CD4-positive, alpha-beta T cell treated with Interleukin-1 beta for 1 hour (primary cell): ENCODE measurements at regions not wholly inside any gene's neighbourhood (a gene's known extent, or its start where the extent isn't known, plus 50 kb on each side); places are given as distances from the start of the nearest gene placed in this dataset.

Experiments used
- DNase-seq, 2 donors: peaks; one replicate each; pipeline ENCODE4 v3.0.0-alpha.2; 2020 to 2022

DNA sequence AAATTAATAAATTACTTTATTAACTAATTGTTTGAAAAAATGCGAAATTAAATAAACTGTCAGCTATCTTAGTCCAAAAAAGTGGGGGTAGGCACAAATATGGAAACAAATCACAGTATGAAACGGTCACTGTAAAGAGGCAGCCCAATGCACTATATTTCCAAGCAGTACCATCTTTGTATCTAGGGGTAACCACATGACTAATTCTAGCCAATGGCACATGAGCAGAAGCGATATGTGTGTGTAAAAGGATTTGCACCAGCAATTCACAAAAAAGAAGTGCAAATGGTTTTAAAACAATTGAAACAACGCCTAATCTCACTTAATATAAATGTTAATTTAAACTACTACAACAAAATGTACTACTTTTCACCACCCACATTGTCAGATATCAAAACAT, 129.5 kb upstream of the PRNP start:
- DNase-seq, result no peak

DNA sequence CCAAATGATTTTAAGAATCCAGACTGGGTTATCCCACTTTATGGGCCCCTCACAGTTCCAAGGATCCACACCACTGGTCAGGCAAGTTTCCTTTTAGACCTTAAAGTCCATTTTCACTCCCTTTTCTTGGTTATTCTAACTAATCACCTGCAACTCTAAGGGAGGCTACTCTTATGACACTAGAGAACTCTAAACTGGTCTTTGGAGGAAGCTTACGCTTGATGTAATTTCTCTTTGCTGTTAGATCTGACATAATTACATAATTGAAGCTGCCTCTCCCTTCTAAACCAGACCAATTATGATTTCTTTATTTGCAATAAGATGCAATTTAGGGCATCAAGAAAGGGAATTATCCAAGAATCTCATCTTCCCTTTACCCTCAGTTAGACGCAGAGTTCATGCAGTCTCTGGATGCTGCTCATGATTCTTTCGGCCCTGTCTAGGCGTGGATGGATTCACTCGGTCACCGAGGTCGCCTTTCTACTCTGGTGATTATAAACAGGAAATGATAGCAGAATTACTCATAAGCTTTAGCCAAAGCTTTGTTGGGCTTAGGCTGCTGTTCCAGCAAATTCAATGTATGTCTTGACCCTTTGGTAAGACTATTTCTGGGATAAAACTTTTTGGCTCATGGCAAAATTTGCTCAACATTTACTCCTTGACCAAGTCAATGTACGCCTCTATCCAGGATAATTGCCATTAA, 130.9 kb upstream of the PRNP start:
- DNase-seq, result no peak

DNA sequence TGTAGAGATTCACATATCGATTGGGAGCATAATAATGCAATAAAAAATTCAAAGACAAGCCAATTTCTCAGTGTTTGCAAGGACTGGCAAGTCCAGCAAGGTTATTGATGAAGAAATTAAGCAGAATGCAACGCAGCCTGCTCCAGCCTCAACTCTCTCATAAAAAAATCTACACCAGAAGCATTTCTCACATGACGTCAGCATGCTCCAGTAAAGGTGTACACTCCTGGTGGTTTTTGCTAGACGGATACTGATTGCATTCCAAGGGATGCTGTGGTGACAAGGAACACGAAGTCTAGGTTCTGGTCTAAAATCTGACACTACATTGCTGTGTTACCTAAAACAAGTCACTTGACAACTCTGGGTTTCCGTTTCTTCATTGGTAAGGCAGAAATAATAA, 131.9 kb upstream of the PRNP start:
- no peak for DNase-seq

DNA sequence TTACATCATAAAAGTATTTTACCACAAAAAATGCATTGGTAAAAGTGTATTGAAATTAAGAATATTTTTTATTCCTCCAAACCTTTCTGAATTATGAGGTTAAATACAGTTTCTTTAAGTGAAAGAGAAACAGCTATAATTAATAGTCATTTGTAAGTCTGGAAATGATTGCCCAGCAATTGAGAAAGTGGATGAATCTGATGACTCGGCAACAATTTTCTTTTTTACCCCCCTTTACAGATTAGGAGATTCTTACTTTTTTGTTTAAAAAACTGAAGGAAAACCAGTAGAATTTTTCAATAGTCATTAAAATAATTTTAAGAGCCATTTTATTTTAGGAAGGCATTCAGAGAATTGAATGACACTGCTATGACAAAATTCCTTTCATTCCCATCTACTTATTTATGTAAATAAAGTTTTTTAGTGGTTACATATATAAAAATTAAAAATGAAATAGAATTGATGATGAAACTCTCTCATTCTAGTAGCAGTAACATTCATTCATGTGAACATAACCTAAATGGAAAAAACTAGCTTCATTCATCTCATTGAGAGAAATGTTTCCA, 134.1 kb upstream of the PRNP start:
- no peak for DNase-seq

DNA sequence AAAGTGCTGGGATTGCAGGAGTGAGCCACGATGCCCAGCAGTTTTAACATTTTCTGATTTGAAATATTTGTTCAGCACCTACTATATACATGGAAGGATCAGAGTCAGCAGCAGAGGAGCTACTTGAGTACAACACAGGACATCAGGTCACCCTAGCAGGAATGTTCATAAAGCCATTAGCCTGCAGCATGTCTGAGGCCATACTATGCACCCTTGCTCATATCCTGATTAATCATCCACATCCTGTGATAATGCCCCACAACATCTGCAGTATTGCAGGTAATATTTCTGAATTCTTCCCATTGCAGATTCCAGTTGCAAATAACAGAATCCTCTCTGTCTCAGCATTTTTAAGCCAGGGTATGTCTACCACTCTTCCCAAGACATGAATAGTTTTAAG, 135.5 kb upstream of the PRNP start:
- no peak for DNase-seq

DNA sequence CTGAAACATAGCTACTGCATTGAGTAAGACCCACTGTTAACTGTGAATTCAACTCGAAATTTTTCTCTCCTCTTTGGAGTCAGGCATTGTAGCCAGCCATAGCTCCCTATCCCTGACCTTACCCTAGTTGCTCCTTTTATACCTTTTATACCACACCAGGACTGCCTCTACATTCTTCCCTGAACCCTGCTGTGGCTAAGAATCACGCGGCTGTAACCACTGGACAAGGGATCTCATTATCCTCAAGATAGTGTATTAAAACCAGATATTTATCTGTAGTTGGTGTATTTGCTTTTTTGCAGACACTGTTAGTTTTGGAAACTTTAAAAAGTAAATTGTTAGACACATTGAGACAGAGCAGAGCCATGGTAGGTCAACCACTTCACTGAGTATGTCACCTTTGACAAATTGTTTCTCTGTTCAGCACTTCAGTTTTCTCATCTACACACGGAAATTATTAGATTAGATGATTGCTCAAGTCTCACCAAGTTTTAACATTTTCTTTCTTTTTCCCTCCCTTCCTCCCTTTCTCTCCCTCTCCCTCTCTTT, 136.5 kb upstream of the PRNP start:
- DNase-seq, result no peak

DNA sequence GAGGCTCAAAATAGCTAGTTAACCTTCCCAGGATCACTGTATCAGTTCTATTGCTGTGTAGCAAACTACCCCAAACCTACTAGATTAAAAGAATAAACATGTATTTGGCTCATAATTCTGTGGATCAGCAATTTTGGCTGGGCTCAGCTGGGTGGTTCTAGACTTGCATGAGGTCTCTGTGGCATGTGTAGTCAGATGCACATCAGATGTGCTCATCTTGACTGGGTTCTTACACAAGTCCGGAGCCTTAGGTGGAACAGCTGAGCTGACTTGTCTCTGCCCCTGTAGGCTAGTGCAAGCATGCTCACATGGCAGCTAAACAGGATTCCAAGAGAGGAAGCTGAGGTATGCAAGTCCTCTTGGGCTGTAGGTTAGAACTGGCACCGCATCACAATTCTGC, 137.7 kb upstream of the PRNP start:
- no peak for DNase-seq

DNA sequence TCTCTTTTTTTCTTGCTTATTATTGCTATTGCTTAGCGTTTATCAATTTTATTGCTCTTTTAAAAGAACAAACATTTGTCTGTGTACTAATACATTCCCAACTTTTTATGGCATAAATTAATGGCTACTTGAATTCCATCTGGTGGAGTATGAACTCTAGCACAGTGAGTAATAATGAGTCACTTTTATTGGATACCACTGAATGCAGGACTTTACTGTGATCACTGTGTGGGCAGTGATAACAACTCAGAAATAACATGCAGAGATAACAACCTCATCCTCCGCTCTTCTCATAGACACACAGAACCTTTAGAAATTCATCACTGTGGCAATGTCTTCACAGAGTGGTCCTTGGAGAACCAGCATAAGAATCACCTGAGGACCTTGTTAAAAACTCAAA, 139.5 kb upstream of the PRNP start:
- no peak for DNase-seq

DNA sequence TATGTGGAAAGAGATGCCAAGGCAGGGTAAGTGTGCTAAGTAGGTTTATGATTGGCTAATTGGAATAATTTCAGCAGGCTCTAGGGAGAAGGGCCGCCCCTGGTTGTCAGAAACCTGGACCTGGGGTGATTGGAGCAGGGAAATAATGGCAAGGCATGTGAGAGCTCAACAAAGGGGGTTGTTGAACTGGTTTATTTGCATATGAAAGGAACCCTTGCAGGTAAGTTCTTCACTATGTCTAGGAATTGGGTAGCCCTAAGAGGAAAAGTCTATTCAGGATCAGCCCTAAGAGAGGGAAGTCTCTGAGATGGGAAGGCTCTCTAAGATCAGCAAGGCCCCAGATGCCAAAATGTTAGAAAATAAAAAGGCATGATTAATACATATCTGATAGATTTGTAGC, 139.9 kb upstream of the PRNP start:
- no peak for DNase-seq

DNA sequence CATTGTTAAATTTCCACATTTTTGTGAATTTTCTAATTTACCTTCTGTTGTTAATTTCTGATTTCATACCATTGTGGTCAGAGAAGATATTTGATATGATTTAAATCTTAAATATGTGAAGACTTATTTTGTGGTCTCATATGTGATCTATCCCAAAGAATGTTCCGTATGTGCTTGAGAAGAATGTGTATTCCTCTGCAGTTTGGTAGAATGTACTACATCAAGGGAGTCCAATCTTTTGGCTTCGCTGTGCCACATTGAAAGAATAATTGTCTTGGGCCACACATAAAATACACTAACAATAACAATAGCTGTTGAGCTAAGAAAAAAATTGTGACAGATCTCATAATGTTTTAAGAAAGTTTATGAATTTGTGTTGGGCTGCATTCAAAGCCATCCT, 140.7 kb upstream of the PRNP start:
- no peak for DNase-seq

DNA sequence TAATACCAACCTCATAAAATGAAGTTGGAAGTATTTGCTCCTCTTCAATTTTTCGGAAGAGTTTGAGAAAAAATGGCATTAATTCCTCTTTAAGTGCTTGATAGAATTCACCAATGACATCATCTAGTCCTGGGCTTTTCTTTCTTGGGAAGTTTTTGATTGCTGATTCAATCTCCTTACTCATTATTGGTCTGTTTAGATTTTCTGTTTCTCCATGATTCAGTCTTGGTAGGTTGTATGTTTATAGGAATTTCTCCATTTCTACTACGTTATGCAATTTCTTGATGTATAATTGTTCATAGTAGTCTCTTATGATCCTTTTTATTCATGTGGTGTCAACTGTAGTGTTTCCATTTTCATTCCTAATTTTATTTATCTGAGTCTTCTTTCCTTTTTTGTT, 141.5 kb upstream of the PRNP start:
- DNase-seq, result no peak

DNA sequence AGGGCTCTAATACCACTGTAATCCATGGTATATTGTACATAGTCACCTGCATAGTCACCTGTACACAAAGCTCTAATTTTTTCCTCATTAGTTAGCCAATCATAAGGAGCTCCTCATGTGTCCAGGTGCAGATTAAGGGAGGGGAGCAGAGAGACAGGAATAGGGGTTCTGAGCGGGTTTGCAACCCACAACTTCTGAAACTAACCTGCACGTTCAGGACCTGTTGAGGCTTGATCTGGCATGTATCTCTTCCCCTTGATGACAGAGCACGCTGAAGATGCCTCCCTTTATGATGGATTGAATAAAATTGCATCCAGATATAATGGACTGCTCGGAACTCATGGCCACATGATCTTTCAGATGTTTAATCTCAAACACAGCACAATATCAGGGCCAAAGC, 144.0 kb upstream of the PRNP start:
- DNase-seq, result no peak

DNA sequence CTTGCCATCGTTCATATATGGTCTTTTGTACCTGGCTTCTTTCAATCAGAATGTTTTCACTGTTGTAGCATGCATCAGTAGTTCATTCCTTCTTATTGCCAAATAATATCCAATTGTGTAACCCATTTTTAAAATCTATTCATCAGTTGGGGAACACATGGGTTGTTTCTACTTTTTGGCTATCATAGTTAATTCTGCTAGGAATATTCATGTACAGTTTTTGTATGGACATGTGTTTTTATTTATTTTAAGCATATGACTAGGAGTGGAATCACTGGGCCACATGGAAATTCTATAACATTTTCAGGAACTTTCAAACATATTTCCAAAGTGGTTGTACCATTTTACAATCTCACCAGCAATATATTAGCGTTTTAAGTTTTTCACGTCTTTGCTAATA, 151.9 kb upstream of the PRNP start:
- no peak for DNase-seq

DNA sequence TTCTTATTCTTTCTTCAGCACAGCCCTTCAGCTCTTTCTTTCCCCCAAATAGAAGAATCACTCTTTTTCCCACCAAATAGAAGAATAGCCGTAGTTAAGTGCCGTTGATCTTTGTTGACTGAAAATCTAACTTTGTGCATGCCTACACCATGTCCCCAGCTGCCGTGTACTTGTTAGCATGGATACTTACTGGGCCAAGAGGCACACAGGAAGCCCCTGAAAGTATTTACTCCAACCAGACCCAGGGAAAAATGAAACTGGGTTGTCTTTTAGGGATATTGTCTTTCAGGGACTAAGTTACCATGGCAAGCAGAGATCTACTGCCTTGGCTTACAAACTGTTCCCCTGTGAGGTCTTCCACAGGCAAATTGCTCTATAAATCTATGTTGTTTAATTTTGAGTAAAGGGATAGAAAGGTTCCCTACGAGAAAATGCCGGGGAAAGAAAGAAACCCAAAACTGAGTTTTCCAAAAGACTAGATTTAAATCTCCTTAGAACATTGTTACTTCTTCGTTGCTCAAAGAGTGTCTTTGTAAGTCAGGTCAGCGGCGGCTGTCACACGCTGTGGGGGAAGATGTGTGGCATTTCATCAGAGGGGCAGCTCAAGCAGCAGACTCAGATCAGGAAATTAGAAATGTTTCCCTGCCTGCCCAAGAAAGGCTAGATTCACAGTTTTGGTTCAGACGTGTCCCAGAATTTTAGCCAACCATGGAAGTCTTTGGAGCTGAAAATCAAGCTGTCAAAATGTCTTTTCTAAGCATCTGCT, 152.7 kb upstream of the PRNP start:
- DNase-seq, result no peak

DNA sequence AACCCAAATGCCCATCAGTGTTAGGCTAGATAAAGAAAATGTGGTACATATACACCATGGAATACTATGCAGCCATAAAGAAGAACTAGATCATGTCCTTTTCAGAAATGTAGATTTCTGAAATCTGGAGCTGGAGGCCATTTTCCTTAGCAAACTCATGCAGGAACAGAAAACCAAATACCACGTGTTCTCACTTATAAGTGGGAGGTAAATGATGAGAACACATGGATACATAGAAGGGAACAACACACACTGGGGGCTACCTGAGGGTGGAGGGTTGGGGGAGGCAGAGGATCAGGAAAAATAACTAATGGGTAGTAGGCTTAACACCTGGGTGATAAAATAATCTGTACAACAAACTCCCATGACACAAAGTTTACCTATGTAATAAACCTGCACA, 153.5 kb upstream of the PRNP start:
- no peak for DNase-seq

DNA sequence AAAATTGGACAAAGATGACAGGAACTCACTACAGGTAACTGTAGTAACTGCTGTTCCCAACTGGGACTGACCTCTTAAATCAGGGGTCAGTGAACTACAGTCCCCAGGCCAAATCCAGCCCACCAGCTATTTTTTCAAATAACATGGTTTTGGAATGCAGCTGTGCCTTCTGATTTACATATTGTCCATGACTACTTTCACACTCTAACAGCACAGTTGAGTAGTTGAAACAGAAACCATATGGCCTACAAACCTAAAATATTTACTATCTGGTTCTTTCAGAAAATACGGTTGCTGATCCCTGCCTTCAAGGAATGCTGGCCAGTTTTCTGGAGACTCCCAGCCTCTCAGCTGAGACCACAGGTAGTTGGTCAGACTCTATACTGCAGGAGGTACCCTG, 161.5 kb upstream of the PRNP start:
- DNase-seq, result no peak

DNA sequence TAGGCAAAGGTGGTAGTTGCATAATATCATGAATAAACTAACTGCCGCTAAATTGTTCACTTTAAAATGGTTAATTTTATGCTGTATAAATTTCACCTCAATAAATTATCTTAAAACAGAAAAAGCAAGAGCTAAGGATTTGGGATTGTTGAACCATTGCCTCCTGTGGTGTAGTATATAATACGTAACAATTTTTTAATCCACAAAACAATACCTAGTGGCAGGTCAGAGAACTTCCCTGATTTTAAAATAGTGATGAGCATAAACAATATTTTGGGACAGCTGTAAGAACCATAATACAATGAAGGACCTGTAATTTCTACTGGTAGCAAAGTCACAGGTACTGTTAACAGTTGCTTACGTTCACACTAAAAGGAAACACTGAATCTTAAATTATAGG, 161.9 kb upstream of the PRNP start:
- DNase-seq, result no peak

DNA sequence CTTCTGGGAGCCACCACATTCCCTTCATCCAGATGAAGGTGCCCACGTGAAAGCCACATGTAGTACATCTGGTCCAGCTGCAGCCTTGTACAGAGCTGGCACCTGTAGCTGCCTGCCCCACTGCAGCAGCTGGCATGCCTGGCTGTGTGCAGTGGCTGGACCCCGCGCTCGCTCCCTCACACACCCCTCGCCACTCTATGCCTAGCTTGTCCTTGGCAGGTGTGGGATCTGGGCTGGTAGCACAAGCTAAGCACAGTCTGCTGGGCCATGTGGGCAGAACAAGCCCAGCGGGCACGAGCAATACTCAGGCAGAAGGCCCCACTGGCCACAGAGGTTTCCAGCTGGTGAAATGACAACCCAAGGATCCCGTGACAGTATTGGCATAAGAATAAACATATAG, 163.9 kb upstream of the PRNP start:
- DNase-seq, result no peak

DNA sequence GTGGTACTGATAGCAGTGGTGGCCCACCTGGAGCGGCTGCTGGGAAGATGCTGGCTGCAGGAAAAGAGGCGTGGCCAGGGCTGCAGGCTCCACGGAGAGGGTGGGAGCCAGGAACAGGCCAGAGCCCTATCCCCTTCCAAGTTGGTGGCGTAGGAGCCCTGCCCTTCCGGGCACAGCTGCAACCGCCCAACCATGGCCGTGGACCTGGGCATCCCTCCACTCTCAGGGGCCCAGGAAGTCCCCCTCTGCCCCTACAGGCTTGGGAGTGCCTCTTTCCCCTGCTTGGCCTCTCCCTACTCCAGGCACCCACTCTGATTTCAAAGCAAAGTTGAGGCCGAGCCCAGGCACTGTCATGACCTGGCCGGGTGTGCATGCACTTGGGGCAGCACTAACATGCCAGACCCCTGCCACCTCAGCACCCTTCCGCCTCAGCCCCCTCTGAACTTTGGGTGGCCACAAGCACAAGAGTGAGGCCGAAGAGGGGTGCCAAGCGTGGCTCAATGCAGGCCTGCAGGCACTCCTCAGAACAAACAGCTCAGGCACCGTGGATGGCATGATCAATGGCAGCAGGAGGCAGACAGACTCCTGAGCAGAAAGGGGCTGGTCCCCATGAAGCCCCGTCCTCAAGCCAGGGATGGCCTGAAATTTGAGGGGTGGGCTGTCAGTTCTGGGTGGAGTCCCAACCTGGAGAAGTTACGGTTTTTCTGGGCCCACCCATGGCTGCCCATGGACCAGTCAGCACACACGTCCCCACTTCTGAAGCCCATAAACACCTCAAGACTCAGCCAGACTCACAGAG, 164.9 kb upstream of the PRNP start:
- no peak for DNase-seq

DNA sequence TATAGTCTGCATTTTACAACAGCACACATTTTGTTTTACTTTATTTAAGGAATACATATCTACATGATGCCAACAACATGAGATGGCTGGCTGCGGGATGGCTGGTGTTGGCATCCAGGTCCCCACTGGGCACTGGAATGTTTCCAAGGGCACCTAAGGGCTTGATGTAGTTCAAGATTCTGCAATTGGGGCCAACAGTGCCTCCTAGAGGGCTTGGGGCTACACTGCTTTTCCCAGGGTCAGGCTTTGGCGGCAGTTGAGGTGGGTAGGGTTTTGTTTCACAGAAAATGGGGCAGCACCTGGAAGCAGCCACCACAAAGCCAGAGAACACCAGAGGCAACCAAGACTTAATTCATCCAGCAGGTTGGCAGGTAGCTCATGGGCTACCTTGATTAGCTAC, 166.7 kb upstream of the PRNP start:
- DNase-seq, result no peak

DNA sequence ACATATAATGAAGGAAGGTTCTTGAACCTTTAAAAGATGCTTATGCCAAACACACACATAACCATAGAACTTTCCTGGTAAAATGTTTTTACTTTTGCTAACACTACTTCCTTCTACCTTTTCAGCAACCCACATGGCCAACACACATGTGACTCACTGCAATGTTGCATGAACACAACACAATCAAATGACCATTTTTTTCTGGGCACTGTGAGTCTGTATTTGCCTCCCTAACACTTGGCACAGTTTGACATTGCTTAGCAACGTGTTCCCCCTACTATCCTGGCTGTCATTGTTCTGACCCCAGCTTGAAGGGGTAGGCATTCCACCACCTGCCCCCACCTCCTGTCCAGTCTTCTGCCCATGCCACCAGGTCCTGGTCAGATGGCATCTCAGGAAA, 169.4 kb upstream of the PRNP start:
- DNase-seq, result no peak

DNA sequence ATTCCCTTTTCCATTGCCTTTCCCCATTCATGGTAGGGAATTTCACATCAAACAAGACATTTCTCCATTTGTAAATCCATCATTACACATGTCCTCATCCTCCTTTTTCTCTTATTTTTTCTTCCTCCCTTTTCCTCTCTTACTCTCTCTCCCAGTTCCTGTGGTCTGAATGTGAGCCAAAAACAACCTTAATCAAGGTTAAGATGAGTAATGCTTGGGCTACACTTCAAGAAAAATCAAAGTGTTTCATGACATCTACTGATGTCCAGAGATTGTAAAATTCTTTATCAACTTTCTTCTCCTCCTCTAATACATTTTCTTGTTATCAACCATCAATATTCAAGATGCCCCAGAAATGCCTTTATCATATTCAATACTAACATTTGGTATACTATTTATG, 172.5 kb upstream of the PRNP start:
- DNase-seq, result no peak

DNA sequence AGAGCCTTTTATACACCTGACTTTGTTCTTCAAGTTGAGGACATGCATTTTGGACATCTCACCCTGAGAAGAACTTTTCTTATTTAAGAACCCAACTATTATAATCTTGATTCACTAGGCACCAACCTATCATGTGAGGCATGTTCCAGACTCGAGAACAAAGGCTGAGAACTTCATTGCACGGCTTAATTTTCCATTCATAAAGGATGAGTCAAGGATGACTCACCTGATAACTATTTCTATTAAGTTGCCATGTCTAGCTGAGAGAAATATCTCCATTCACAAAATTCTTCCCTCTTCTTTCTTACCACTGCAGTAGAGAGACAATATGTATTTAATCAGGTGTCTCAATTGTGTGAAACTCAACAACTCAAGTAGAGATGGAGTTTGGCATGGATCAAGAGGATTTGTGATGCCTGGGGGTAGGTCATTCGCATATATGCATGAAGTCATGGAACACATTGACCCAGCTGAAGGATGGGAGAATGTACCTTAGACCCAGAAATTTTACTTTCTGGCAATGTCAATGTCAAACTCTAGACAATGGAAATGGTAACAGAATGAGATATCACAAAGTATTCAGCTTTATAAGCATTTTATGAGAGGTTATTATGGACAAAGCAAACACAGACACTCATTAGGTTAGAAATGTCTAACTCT, 173.2 kb upstream of the PRNP start:
- DNase-seq, result no peak
